CD4-positive, alpha-beta T cell (primary cell): ENCODE measurements at regions not wholly inside any gene's neighbourhood (a gene's known extent, or its start where the extent isn't known, plus 50 kb on each side); places are given as distances from the start of the nearest gene placed in this dataset.

ENCODE experiments used
- ATAC-seq: fragments of 200-7000 bp; cut with Tn5 transposase; one replicate; pipeline ENCODE4 v1.10.0; 2022; ENCODE audit warnings: mild to moderate bottlenecking; ENCODE audit not compliant: poor library complexity
- CTCF ChIA-PET: fragments of 350-600 bp; sonication (Branson Sonifier 250); formaldehyde crosslinking; loops from one replicate; lab custom pipeline; 2021; ENCODE audit warnings: antibody characterized with exemption, inconsistent platforms; lab: Charles Lee
- POLR2A ChIA-PET: fragments of 350-600 bp; sonication (Branson Sonifier 250); formaldehyde crosslinking; loops from one replicate; lab custom pipeline; 2021; ENCODE audit warnings: antibody characterized with exemption, inconsistent platforms; lab: Charles Lee
- DNase-seq, 14 experiments: peaks; one replicate each; pipeline ENCODE4 v3.0.0-alpha.2; 2013 to 2020; ENCODE audit warnings: mixed read lengths in 2 of 14
- H3K27ac ChIP-seq, 2 donors: one replicate each; pipeline versions ENCODE4 v1.5.1 to v1.7.0; 2013; ENCODE audit warnings: low read length in 2 of 2, low read depth in 1 of 2, mild to moderate bottlenecking in 1 of 2
- H3K27me3 ChIP-seq, 2 experiments: 1 replicate in 1 of 2; 2 replicates in 1 of 2; pipeline versions ENCODE4 v1.6.1 to v1.7.0; 2013; ENCODE audit warnings: low read length in 2 of 2, control low read depth in 1 of 2, mild to moderate bottlenecking in 1 of 2, moderate library complexity in 1 of 2; ENCODE audit not compliant: insufficient read depth in 2 of 2, control insufficient read depth in 1 of 2
- H3K36me3 ChIP-seq: one replicate; pipeline ENCODE4 v1.6.1; 2013; ENCODE audit warnings: low read length, control low read depth; ENCODE audit not compliant: insufficient read depth
- H3K4me1 ChIP-seq: one replicate; pipeline ENCODE4 v1.6.1; 2013; ENCODE audit warnings: low read length, control low read depth; ENCODE audit not compliant: insufficient read depth
- H3K4me3 ChIP-seq: one replicate; pipeline ENCODE4 v1.5.1; 2013; ENCODE audit warnings: mild to moderate bottlenecking, low read length, moderate library complexity
- H3K9me3 ChIP-seq, 2 experiments: 1 replicate in 1 of 2; 2 replicates in 1 of 2; pipeline versions ENCODE4 v1.6.1 to v1.7.0; 2013; ENCODE audit warnings: low read length in 2 of 2, mild to moderate bottlenecking in 2 of 2, control low read depth in 1 of 2, moderate library complexity in 1 of 2; ENCODE audit not compliant: control insufficient read depth in 1 of 2, insufficient read depth in 1 of 2
- H3K27ac Mint-ChIP-seq: one replicate; pipeline ENCODE4 v1.8.0; 2020; ENCODE audit warnings: mixed read lengths
- H3K27me3 Mint-ChIP-seq: one replicate; pipeline ENCODE4 v1.8.0; 2021; ENCODE audit warnings: mixed read lengths
- H3K36me3 Mint-ChIP-seq: one replicate; pipeline ENCODE4 v1.8.0; 2021; ENCODE audit warnings: low read depth, mixed read lengths
- H3K4me1 Mint-ChIP-seq: one replicate; pipeline ENCODE4 v1.8.0; 2021; ENCODE audit warnings: low read depth, mixed read lengths
- H3K4me3 Mint-ChIP-seq: one replicate; pipeline ENCODE4 v1.8.0; 2020; ENCODE audit warnings: mild to moderate bottlenecking, mixed read lengths
- H3K9me3 Mint-ChIP-seq: one replicate; pipeline ENCODE4 v1.8.0; 2020; ENCODE audit warnings: mixed read lengths
- intact Hi-C, 2 experiments: fragments of 100-400 bp; cut with DNase I in 1 of 2; cut with micrococcal nuclease in 1 of 2; formaldehyde crosslinking; loops; one replicate each; pipeline versions ENCODE4 v1.15.1 to v1.9.0; 2023 to 2025; cut with DNase I, micrococcal nuclease
- TF ChIP-seq, protein P1 (sequence below): fragments of 200-600 bp; IDR thresholded peaks from one replicate; pipeline ENCODE4 v1.8.0; 2022; ENCODE audit warnings: antibody characterized with exemption, mild to moderate bottlenecking

DNA sequence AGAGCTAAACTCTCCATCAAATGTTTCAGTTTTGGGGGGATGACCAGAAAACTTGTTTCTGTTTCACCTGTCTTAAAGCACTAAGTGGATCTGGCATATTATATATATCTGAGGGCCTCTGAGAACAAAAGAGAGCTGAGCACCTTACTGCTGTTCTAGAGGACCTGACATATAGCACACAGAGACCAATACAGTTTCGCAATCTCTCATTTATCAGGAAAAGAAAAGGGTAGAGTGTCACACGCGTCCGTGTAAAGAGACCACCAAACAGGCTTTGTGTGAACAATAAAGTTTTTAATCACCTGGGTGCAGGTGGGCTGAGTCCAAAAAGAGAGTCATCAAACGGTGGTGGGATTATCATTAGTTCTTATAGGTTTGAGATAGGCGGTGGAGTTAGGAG lies 434.5 kb upstream of the KCND2 start:
- no peak overlapping the region for H3K27ac Mint-ChIP-seq
- POLR2A ChIA-PET: no interaction called here
- no peak overlapping the region for H3K4me3 Mint-ChIP-seq
- H3K4me1 Mint-ChIP-seq: no peaks in the 10 kb centered on the region
- H3K9me3 Mint-ChIP-seq: peaks cover 22% of the 10 kb centered on the region
- ATAC-seq (no peak), DNase-seq (no peak)
- peaks cover 7 to 8% of the 10 kb centered on the region in 2 experiments for H3K9me3 ChIP-seq
- H3K4me3 ChIP-seq: no peak overlapping the region
- H3K27me3 ChIP-seq: no peaks in the 10 kb centered on the region
- no peaks in the 10 kb centered on the region for H3K4me1 ChIP-seq
- no peaks in the 10 kb centered on the region for H3K27me3 Mint-ChIP-seq
- intact Hi-C loops: no loop called here
- CTCF ChIA-PET: no interaction called here
- no peaks in the 10 kb centered on the region for H3K36me3 Mint-ChIP-seq
- no peak overlapping the region for H3K27ac ChIP-seq
- H3K36me3 ChIP-seq: no peaks in the 10 kb centered on the region
- TF ChIP-seq, protein P1, sequence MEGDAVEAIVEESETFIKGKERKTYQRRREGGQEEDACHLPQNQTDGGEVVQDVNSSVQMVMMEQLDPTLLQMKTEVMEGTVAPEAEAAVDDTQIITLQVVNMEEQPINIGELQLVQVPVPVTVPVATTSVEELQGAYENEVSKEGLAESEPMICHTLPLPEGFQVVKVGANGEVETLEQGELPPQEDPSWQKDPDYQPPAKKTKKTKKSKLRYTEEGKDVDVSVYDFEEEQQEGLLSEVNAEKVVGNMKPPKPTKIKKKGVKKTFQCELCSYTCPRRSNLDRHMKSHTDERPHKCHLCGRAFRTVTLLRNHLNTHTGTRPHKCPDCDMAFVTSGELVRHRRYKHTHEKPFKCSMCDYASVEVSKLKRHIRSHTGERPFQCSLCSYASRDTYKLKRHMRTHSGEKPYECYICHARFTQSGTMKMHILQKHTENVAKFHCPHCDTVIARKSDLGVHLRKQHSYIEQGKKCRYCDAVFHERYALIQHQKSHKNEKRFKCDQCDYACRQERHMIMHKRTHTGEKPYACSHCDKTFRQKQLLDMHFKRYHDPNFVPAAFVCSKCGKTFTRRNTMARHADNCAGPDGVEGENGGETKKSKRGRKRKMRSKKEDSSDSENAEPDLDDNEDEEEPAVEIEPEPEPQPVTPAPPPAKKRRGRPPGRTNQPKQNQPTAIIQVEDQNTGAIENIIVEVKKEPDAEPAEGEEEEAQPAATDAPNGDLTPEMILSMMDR: no peak

DNA sequence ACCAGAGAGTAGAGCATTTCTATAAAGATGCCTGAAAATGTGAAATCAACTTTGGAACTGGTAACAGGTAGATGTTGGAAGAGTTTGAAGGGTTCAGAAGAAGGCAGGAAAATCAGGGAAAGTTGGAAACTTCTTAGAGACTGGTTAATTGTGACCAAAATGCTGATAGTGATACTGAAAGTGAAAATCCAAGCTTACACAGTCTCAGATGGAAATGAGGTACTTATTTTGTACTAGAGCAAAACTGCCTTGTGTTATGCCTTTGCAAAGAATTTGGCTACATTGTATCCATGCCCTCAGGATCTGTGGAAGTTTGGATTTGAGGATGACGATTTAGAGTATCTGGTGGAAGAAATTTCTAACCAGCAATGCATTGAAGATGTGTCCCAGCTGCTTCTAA lies 430.6 kb upstream of the KCND2 start:
- Mint-ChIP-seq H3K4me1 (no peaks in the 10 kb centered on the region), H3K27ac (no peak overlapping the region), H3K36me3 (no peaks in the 10 kb centered on the region), H3K27me3 (no peaks in the 10 kb centered on the region), H3K4me3 (no peak overlapping the region), H3K9me3 (peaks cover 20% of the 10 kb centered on the region)
- ATAC-seq (no peak), DNase-seq (no peak)
- intact Hi-C loops: no loop called here
- POLR2A ChIA-PET: no interaction called here
- H3K4me3 ChIP-seq: no peak overlapping the region
- H3K4me1 ChIP-seq: no peaks in the 10 kb centered on the region
- H3K36me3 ChIP-seq: no peaks in the 10 kb centered on the region
- no peak overlapping the region for H3K27ac ChIP-seq
- H3K9me3 ChIP-seq: peaks cover 7 to 8% of the 10 kb centered on the region in 2 experiments
- H3K27me3 ChIP-seq: no peaks in the 10 kb centered on the region
- TF ChIP-seq, protein P1: no peak
- CTCF ChIA-PET: no interaction called here

DNA sequence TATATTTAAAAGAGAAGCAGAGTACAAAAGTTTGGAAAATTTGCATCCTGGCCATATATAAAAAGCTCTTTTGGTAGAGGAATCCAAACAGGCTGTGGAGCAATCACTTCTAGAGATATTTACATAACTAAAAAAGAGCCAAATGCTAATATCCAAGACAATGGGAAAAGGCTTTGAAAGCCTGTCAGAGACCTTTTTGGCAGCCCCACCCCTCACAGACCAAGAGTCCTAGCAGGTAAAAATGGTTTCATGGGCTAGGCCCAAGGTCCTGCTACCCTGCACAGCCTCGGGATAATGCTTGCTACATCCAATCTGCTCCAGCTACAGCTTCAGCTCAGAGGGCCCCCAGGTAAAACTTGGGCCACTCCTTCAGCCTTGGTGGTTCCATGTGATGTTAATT lies 430.2 kb upstream of the KCND2 start:
- Mint-ChIP-seq H3K9me3 (peaks cover 22% of the 10 kb centered on the region), H3K4me3 (no peak overlapping the region), H3K4me1 (no peaks in the 10 kb centered on the region), H3K36me3 (no peaks in the 10 kb centered on the region), H3K27me3 (no peaks in the 10 kb centered on the region), H3K27ac (no peak overlapping the region)
- intact Hi-C loops: no loop called here
- no peak overlapping the region for H3K4me3 ChIP-seq
- TF ChIP-seq, protein P1: no peak
- no peaks in the 10 kb centered on the region for H3K4me1 ChIP-seq
- no peaks in the 10 kb centered on the region for H3K27me3 ChIP-seq
- H3K27ac ChIP-seq: no peak overlapping the region
- POLR2A ChIA-PET: no interaction called here
- peaks cover 7 to 8% of the 10 kb centered on the region in 2 experiments for H3K9me3 ChIP-seq
- DNase-seq (no peak), ATAC-seq (no peak)
- H3K36me3 ChIP-seq: no peaks in the 10 kb centered on the region
- CTCF ChIA-PET: no interaction called here
